ENCODE measurements at regions not wholly inside any gene's neighbourhood (a gene's known extent, or its start where the extent isn't known, plus 50 kb on each side); places are given as distances from the start of the nearest gene placed in this dataset.

- TF ChIP-seq RAD21 (CRISPR knock-in tag; conservative IDR thresholded peaks at IDR 0.05 in 1 of 2, IDR thresholded peaks at IDR 0.05 in 1 of 2) (no peak), ZNF224 (CRISPR knock-in tag; IDR thresholded peaks at IDR 0.05) (no peak), ZBTB8A (IDR thresholded peaks at IDR 0.05; ENCODE audit: partially characterized antibody) (no peak), TOE1 (IDR thresholded peaks at IDR 0.05; ENCODE audit: borderline replicate concordance) (no peak), TOE1 (CRISPR knock-in tag; IDR thresholded peaks at IDR 0.05; ENCODE audit: borderline replicate concordance, low read depth) (no peak), ZC3H8 (IDR thresholded peaks at IDR 0.05) (no peak)
Observed at GRCh38 chr9:79781263-79781662, 209.5 kb downstream of the TLE4 start (continued).

GRCh38 chr9:79780559-79780958 lies 208.8 kb downstream of the TLE4 start:
- no peaks in the 10 kb centered on the region for H3K9me3 ChIP-seq (replicated peaks; ENCODE audit: control insufficient read depth, insufficient read depth, low read depth, low read length)
- in situ Hi-C loops (cut with MboI): no loop called here
- H3K4me3 ChIP-seq: no peak overlapping the region
- ATAC-seq (no peak), DNase-seq (ENCODE audit: extremely low read depth in 1 of 4, low spot score in 3 of 4) (no peak), FAIRE-seq (no peak)
- no peaks in the 10 kb centered on the region for H3K4me1 ChIP-seq (replicated peaks in 1 of 2; ENCODE audit: control insufficient read depth in 2 of 2, insufficient read depth in 2 of 2, low read length in 2 of 2)
- H3K4me2 ChIP-seq (ENCODE audit: insufficient read depth, low read length): no peak overlapping the region
- H3K27me3 ChIP-seq (ENCODE audit: control insufficient read depth in 2 of 2, insufficient read depth in 2 of 2, low read length in 2 of 2): no peaks in the 10 kb centered on the region
- no peak overlapping the region for H2AFZ ChIP-seq (ENCODE audit: low read depth, low read length)
- no TSS peak for BruUV-seq (replicated peaks)
- no peaks in the 10 kb centered on the region for H4K20me1 ChIP-seq (replicated peaks; ENCODE audit: control insufficient read depth, insufficient read depth, low read length)
- ChIA-PET POLR2A (no interaction called here), CTCF (ENCODE audit: low intra/inter-chr PET ratio) (no interaction called here)
- H3K9me1 ChIP-seq (ENCODE audit: control insufficient read depth, insufficient read depth, low read length): no peaks in the 10 kb centered on the region
- no peaks in the 10 kb centered on the region for H3K79me2 ChIP-seq (ENCODE audit: control insufficient read depth, insufficient read depth, low read length)
- 0% methylated on average over 3 of the region's 3 CpGs for whole genome bisulfite sequencing (ENCODE audit: insufficient coverage, low coverage, missing lambda C conversion rate)
- H3K36me3 ChIP-seq (ENCODE audit: control insufficient read depth, insufficient read depth, low read length): no peaks in the 10 kb centered on the region
- H3K9ac ChIP-seq (ENCODE audit: insufficient read depth in 1 of 2, low read depth in 2 of 2, low read length in 2 of 2): no peak overlapping the region
- no peak for TF ChIP-seq NCOA1 (IDR thresholded peaks at IDR 0.05; ENCODE audit: low read depth)
- TF ChIP-seq ZNF778 (CRISPR knock-in tag; IDR thresholded peaks at IDR 0.05): no peak
- TF ChIP-seq, protein P1, sequence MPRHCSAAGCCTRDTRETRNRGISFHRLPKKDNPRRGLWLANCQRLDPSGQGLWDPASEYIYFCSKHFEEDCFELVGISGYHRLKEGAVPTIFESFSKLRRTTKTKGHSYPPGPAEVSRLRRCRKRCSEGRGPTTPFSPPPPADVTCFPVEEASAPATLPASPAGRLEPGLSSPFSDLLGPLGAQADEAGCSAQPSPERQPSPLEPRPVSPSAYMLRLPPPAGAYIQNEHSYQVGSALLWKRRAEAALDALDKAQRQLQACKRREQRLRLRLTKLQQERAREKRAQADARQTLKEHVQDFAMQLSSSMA (CRISPR knock-in tag; IDR thresholded peaks at IDR 0.05): no peak
- TF ChIP-seq REST (IDR thresholded peaks at IDR 0.05; ENCODE audit: borderline replicate concordance): no peak
- TF ChIP-seq REST (CRISPR knock-in tag; IDR thresholded peaks at IDR 0.05; ENCODE audit: low read depth): no peak
- no peak for TF ChIP-seq POLR2AphosphoS2 (IDR thresholded peaks at IDR 0.05; ENCODE audit: low read length)
- TF ChIP-seq POLR2A (conservative IDR thresholded peaks at IDR 0.05): no peak
- TF ChIP-seq HDAC1 (IDR thresholded peaks at IDR 0.05): no peak
- TF ChIP-seq EZH2 (IDR thresholded peaks at IDR 0.05; ENCODE audit: borderline replicate concordance, low read depth, low read length): no peak
- TF ChIP-seq L3MBTL2 (IDR thresholded peaks at IDR 0.05): no peak
- intact Hi-C loops (cut with micrococcal nuclease): no loop called here
- no peak overlapping the region for H3K27ac ChIP-seq (ENCODE audit: extremely low read depth, low read depth, low read length)
